GM21786 (cell line): ENCODE measurements at regions not wholly inside any gene's neighbourhood (a gene's known extent, or its start where the extent isn't known, plus 50 kb on each side); places are given as distances from the start of the nearest gene placed in this dataset.
"Not testable (repeated sequence)": the region's sequence is repeated elsewhere in the genome, so short reads cannot be mapped to it uniquely, and the experiment has no call there.

Source experiments
- ATAC-seq: cut with Tn5 transposase; IDR thresholded peaks from one replicate; pipeline ENCODE4 v1.9.1; 2021; ENCODE audit not compliant: unreplicated experiment

- ATAC-seq = not testable (repeated sequence)
These were observed 286.1 kb upstream of the MTPN start for GRCh38 chr7:136263112-136263860.

GRCh38 chr7:136260591-136260990, 283.4 kb upstream of the MTPN start:
- not testable (repeated sequence) for ATAC-seq

- ATAC-seq = no peak
These were observed 281.9 kb upstream of the MTPN start for GRCh38 chr7:136259074-136259473.

- ATAC-seq = no peak
These were observed 279.3 kb upstream of the MTPN start for GRCh38 chr7:136256491-136256890.

- ATAC-seq = no peak
These were observed 277.0 kb upstream of the MTPN start for GRCh38 chr7:136254148-136254547.

- no peak for ATAC-seq
These were observed 274.7 kb upstream of the MTPN start for GRCh38 chr7:136251826-136252225.

- no peak for ATAC-seq
These were observed 270.1 kb upstream of the MTPN start for GRCh38 chr7:136247211-136247610.

- no peak for ATAC-seq
These were observed 268.3 kb upstream of the MTPN start for GRCh38 chr7:136245327-136246004.

- ATAC-seq = no peak
These were observed 256.9 kb upstream of the MTPN start for GRCh38 chr7:136234040-136234439.

- no peak for ATAC-seq
These were observed 253.1 kb upstream of the MTPN start for GRCh38 chr7:136230210-136230609.

- ATAC-seq = no peak
These were observed 252.6 kb upstream of the MTPN start for GRCh38 chr7:136229790-136230189.

- ATAC-seq = no peak
These were observed 251.0 kb upstream of the MTPN start for GRCh38 chr7:136228171-136228570.

GRCh38 chr7:136214356-136214755, 237.2 kb upstream of the MTPN start:
- ATAC-seq = no peak

GRCh38 chr7:136213012-136213411, 235.9 kb upstream of the MTPN start:
- ATAC-seq = no peak

GRCh38 chr7:136210664-136211063, 233.5 kb upstream of the MTPN start:
- ATAC-seq = no peak

- ATAC-seq = no peak
These were observed 232.9 kb upstream of the MTPN start for GRCh38 chr7:136210079-136210478.

GRCh38 chr7:136205956-136206355, 228.8 kb upstream of the MTPN start:
- no peak for ATAC-seq

GRCh38 chr7:136198168-136198567, 221.0 kb upstream of the MTPN start:
- no peak for ATAC-seq

- no peak for ATAC-seq
These were observed 217.7 kb upstream of the MTPN start for GRCh38 chr7:136194878-136195277.

GRCh38 chr7:136193940-136194339, 216.8 kb upstream of the MTPN start:
- no peak for ATAC-seq

- ATAC-seq = no peak
These were observed 212.4 kb upstream of the MTPN start for GRCh38 chr7:136189506-136189998.

- no peak for ATAC-seq
These were observed 209.1 kb upstream of the MTPN start for GRCh38 chr7:136186281-136186680.
